ENCODE measurements at regions not wholly inside any gene's neighbourhood (a gene's known extent, or its start where the extent isn't known, plus 50 kb on each side); places are given as distances from the start of the nearest gene placed in this dataset.

DNA sequence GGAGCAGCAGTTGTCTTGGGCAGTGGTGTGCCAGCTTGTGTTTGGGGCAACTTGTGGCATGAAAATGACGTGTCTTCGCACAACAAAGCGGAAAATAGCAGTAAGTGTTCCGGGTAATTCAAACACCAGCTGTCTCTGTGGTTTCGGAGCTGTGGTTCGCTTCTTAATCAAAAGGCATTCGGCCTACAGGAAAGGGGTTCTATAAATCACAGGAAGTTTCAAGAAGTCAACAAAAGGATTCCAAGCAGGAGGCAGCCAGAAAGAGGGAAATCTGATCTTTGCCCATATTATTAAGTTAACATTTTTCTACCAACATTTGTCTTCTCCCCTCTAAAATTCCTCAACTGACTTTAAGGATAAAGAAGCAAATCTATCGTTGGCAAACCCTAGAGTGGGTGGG lies 353.4 kb downstream of the FGFR2 start:
- TF ChIP-seq, protein P1, sequence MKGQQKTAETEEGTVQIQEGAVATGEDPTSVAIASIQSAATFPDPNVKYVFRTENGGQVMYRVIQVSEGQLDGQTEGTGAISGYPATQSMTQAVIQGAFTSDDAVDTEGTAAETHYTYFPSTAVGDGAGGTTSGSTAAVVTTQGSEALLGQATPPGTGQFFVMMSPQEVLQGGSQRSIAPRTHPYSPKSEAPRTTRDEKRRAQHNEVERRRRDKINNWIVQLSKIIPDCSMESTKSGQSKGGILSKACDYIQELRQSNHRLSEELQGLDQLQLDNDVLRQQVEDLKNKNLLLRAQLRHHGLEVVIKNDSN (IDR thresholded peaks at IDR 0.05; ENCODE audit: borderline replicate concordance, low read depth): no peak
- TF ChIP-seq, protein P2, sequence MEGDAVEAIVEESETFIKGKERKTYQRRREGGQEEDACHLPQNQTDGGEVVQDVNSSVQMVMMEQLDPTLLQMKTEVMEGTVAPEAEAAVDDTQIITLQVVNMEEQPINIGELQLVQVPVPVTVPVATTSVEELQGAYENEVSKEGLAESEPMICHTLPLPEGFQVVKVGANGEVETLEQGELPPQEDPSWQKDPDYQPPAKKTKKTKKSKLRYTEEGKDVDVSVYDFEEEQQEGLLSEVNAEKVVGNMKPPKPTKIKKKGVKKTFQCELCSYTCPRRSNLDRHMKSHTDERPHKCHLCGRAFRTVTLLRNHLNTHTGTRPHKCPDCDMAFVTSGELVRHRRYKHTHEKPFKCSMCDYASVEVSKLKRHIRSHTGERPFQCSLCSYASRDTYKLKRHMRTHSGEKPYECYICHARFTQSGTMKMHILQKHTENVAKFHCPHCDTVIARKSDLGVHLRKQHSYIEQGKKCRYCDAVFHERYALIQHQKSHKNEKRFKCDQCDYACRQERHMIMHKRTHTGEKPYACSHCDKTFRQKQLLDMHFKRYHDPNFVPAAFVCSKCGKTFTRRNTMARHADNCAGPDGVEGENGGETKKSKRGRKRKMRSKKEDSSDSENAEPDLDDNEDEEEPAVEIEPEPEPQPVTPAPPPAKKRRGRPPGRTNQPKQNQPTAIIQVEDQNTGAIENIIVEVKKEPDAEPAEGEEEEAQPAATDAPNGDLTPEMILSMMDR (IDR thresholded peaks at IDR 0.05): no peak
- TF ChIP-seq TAF1 (IDR thresholded peaks at IDR 0.05; ENCODE audit: borderline replicate concordance, low read depth, low read length) (no peak), RFX5 (IDR thresholded peaks at IDR 0.05; ENCODE audit: low read length) (no peak), JUND (IDR thresholded peaks at IDR 0.05) (no peak), TCF12 (IDR thresholded peaks at IDR 0.05) (no peak), POLR2AphosphoS5 (IDR thresholded peaks at IDR 0.05; ENCODE audit: low read depth, low read length) (no peak), EZH2phosphoT487 (IDR thresholded peaks at IDR 0.05; ENCODE audit: borderline replicate concordance, low read depth) (no peak), MEF2A (IDR thresholded peaks at IDR 0.05; ENCODE audit: borderline replicate concordance, low read depth) (no peak), RXRA (IDR thresholded peaks at IDR 0.05; ENCODE audit: borderline replicate concordance, low read depth) (no peak), SMC3 (IDR thresholded peaks at IDR 0.05; ENCODE audit: low read depth, low read length) (no peak), MXI1 (IDR thresholded peaks at IDR 0.05; ENCODE audit: low read depth, low read length) (no peak), EP300 (IDR thresholded peaks at IDR 0.05; ENCODE audit: borderline replicate concordance in 1 of 2, low read depth in 1 of 2, low read length in 1 of 2) (no peak)
- TF ChIP-seq, protein P3, sequence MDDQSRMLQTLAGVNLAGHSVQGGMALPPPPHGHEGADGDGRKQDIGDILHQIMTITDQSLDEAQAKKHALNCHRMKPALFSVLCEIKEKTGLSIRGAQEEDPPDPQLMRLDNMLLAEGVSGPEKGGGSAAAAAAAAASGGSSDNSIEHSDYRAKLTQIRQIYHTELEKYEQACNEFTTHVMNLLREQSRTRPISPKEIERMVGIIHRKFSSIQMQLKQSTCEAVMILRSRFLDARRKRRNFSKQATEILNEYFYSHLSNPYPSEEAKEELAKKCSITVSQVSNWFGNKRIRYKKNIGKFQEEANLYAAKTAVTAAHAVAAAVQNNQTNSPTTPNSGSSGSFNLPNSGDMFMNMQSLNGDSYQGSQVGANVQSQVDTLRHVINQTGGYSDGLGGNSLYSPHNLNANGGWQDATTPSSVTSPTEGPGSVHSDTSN (IDR thresholded peaks at IDR 0.05): no peak

Data from SK-N-SH (cell line).